GM12873 (cell line): ENCODE measurements at regions not wholly inside any gene's neighbourhood (a gene's known extent, or its start where the extent isn't known, plus 50 kb on each side); places are given as distances from the start of the nearest gene placed in this dataset.

Source experiments
- CTCF ChIP-seq: IDR thresholded peaks from 2 replicates; pipeline ENCODE4 v1.5.1; 2012; ENCODE audit warnings: low read depth, mild to moderate bottlenecking, moderate library complexity, low read length, control low read depth; ENCODE audit not compliant: insufficient read depth; ENCODE audit errors: missing control alignments

GRCh38 chr1:221408117-221408803, 333.6 kb downstream of the DUSP10 start:
- TF ChIP-seq CTCF: no peak

GRCh38 chr1:221411283-221411682, 330.6 kb downstream of the DUSP10 start:
- no peak for TF ChIP-seq CTCF

GRCh38 chr1:221414772-221415539, 326.9 kb downstream of the DUSP10 start:
- TF ChIP-seq CTCF: no peak

GRCh38 chr1:221415651-221416050, 326.2 kb downstream of the DUSP10 start:
- no peak for TF ChIP-seq CTCF

- TF ChIP-seq CTCF: no peak
These were observed 325.7 kb downstream of the DUSP10 start for GRCh38 chr1:221416142-221416541.

GRCh38 chr1:221416723-221417122, 325.2 kb downstream of the DUSP10 start:
- no peak for TF ChIP-seq CTCF

GRCh38 chr1:221418346-221418745, 323.5 kb downstream of the DUSP10 start:
- no peak for TF ChIP-seq CTCF
